ENCODE measurements at regions not wholly inside any gene's neighbourhood (a gene's known extent, or its start where the extent isn't known, plus 50 kb on each side); places are given as distances from the start of the nearest gene placed in this dataset.

DNA sequence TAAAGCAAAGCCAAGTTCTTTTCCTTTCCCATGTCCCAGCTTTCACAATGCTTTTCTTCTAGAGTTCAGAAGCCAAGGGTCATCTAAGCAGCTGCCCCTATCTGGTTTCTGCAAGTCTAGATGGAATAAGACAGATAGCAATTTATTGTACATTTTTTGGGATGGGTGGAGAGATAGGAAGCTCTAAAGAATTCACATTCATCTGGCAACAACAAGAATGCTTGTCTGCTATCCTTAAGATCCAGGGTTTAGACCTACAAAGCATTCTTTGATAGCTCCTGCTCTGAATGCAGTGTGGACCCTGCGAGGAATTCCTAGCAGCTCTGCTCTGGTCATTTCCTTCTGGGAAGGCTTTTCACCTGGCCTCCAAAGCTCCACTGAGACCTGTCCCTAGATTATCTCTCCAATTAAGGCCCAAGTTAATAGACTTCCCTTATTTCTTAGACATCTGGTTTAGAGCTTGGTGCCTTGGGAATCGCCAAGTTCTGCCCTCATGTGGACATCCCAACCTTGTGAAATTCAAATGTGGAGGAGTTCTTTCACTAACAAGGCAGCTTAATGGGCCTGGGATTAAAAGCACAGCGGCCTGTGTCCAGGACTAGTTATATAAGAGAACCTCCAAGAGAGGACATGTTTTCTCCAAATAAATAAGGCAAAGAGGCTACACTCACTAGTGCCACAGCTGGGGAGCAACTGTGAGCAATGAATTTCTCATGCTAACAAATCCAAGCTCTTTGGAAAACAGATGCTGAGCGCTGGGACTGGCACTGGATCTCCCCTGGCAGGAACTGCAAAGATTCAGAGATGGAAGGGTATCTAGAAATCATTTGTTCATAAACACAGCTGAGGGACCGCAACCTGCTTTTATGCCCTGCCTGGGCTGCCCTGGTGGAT is 384.5 kb upstream of the DDHD1 start:
- TF ChIP-seq CTCF (IDR thresholded peaks at IDR 0.05; ENCODE audit: low read length) = no peak
- TF ChIP-seq EZH2 (IDR thresholded peaks at IDR 0.05; ENCODE audit: borderline replicate concordance, low read length) = no peak
